ENCODE measurements at regions not wholly inside any gene's neighbourhood (a gene's known extent, or its start where the extent isn't known, plus 50 kb on each side); places are given as distances from the start of the nearest gene placed in this dataset.

- no peak for DNase-seq (ENCODE audit: low read depth)
- no peak overlapping the region for H3K4me3 ChIP-seq (ENCODE audit: low read depth, low read length)
These were observed 167.3 kb downstream of the SEC61B start for GRCh38 chr9:99389087-99390033.

- DNase-seq (ENCODE audit: low read depth), result no peak
- H3K4me3 ChIP-seq (ENCODE audit: low read depth, low read length), result no peak overlapping the region
These were observed 170.0 kb downstream of the SEC61B start for GRCh38 chr9:99391937-99392594.

GRCh38 chr9:99392986-99393385 lies 170.9 kb downstream of the SEC61B start:
- no peak for DNase-seq (ENCODE audit: low read depth)
- H3K4me3 ChIP-seq (ENCODE audit: low read depth, low read length), result no peak overlapping the region

GRCh38 chr9:99393993-99394392 lies 171.9 kb downstream of the SEC61B start:
- no peak overlapping the region for H3K4me3 ChIP-seq (ENCODE audit: low read depth, low read length)

GRCh38 chr9:99398241-99398640 lies 176.2 kb downstream of the SEC61B start:
- no peak for DNase-seq (ENCODE audit: low read depth)
- no peak overlapping the region for H3K4me3 ChIP-seq (ENCODE audit: low read depth, low read length)

More at GRCh38 chr9:99393993-99394392, 171.9 kb downstream of the SEC61B start:
- DNase-seq (ENCODE audit: low read depth), result no peak

GRCh38 chr9:99399474-99399873 lies 177.4 kb downstream of the SEC61B start:
- no peak for DNase-seq (ENCODE audit: low read depth)
- H3K4me3 ChIP-seq (ENCODE audit: low read depth, low read length), result no peak overlapping the region

GRCh38 chr9:99400184-99400731 lies 178.2 kb downstream of the SEC61B start:
- no peak overlapping the region for H3K4me3 ChIP-seq (ENCODE audit: low read depth, low read length)
- no peak for DNase-seq (ENCODE audit: low read depth)

- H3K4me3 ChIP-seq (ENCODE audit: low read depth, low read length), result no peak overlapping the region
- DNase-seq (ENCODE audit: low read depth), result no peak
These were observed 179.8 kb downstream of the SEC61B start for GRCh38 chr9:99401680-99402504.

- no peak for DNase-seq (ENCODE audit: low read depth)
- H3K4me3 ChIP-seq (ENCODE audit: low read depth, low read length), result no peak overlapping the region
These were observed 181.3 kb downstream of the SEC61B start for GRCh38 chr9:99403371-99403770.

- DNase-seq (ENCODE audit: low read depth), result no peak
- no peak overlapping the region for H3K4me3 ChIP-seq (ENCODE audit: low read depth, low read length)
These were observed 183.3 kb downstream of the SEC61B start for GRCh38 chr9:99405359-99405758.

- no peak overlapping the region for H3K4me3 ChIP-seq (ENCODE audit: low read depth, low read length)
- DNase-seq (ENCODE audit: low read depth), result no peak
These were observed 184.9 kb downstream of the SEC61B start for GRCh38 chr9:99406939-99407338.

GRCh38 chr9:99411068-99411467 lies 189.0 kb downstream of the SEC61B start:
- no peak for DNase-seq (ENCODE audit: low read depth)
- H3K4me3 ChIP-seq (ENCODE audit: low read depth, low read length), result no peak overlapping the region

- H3K4me3 ChIP-seq (ENCODE audit: low read depth, low read length), result no peak overlapping the region
- no peak for DNase-seq (ENCODE audit: low read depth)
These were observed 189.5 kb downstream of the SEC61B start for GRCh38 chr9:99411479-99412115.

GRCh38 chr9:99412606-99413005 lies 190.5 kb downstream of the SEC61B start:
- no peak for DNase-seq (ENCODE audit: low read depth)
- no peak overlapping the region for H3K4me3 ChIP-seq (ENCODE audit: low read depth, low read length)

- no peak for DNase-seq (ENCODE audit: low read depth)
These were observed 192.2 kb downstream of the SEC61B start for GRCh38 chr9:99414321-99414720.

GRCh38 chr9:99415606-99416005 lies 193.5 kb downstream of the SEC61B start:
- H3K4me3 ChIP-seq (ENCODE audit: low read depth, low read length), result no peak overlapping the region
- DNase-seq (ENCODE audit: low read depth), result no peak

More at GRCh38 chr9:99414321-99414720, 192.2 kb downstream of the SEC61B start:
- H3K4me3 ChIP-seq (ENCODE audit: low read depth, low read length), result no peak overlapping the region

GRCh38 chr9:99416007-99416406 lies 193.9 kb downstream of the SEC61B start:
- H3K4me3 ChIP-seq (ENCODE audit: low read depth, low read length), result no peak overlapping the region
- DNase-seq (ENCODE audit: low read depth), result no peak

- no peak for DNase-seq (ENCODE audit: low read depth)
- no peak overlapping the region for H3K4me3 ChIP-seq (ENCODE audit: low read depth, low read length)
These were observed 197.0 kb downstream of the SEC61B start for GRCh38 chr9:99419070-99419469.

- no peak overlapping the region for H3K4me3 ChIP-seq (ENCODE audit: low read depth, low read length)
These were observed 199.3 kb downstream of the SEC61B start for GRCh38 chr9:99421369-99421768.

More at GRCh38 chr9:99421369-99421768, 199.3 kb downstream of the SEC61B start:
- DNase-seq (ENCODE audit: low read depth), result no peak
